ENCODE measurements at regions not wholly inside any gene's neighbourhood (a gene's known extent, or its start where the extent isn't known, plus 50 kb on each side); places are given as distances from the start of the nearest gene placed in this dataset.

- Histone ChIP-seq H3K9ac (ENCODE audit: extremely low read depth, insufficient read length, low read length) (no peak overlapping the region), H2AK5ac (ENCODE audit: insufficient read length, low read length) (no peak overlapping the region), H3K56ac (ENCODE audit: insufficient read length, low read depth, low read length) (no peak overlapping the region), H2BK15ac (ENCODE audit: low read depth, low read length) (no peak overlapping the region), H3K9me3 (ENCODE audit: control insufficient read depth, low read depth, low read length) (no peaks in the 10 kb centered on the region), H3K4ac (ENCODE audit: low read depth, low read length) (no peak overlapping the region), H4K5ac (ENCODE audit: insufficient read length, low read depth, low read length) (no peak overlapping the region), H2BK120ac (ENCODE audit: low read depth, low read length, poor library complexity, severe bottlenecking) (no peak overlapping the region), H3K23me2 (ENCODE audit: insufficient read length, low read depth, low read length, poor library complexity, severe bottlenecking) (no peaks in the 10 kb centered on the region), H4K8ac (replicated peaks; ENCODE audit: insufficient read length, low read depth, low read length) (no peak overlapping the region), H3K4me2 (ENCODE audit: insufficient read depth, insufficient read length, low read length) (no peak overlapping the region), H2AFZ (ENCODE audit: low read length) (no peak overlapping the region), H4K91ac (ENCODE audit: insufficient read length, low read depth, low read length) (no peak overlapping the region), H2BK12ac (ENCODE audit: insufficient read length, low read depth, low read length) (no peak overlapping the region), H3K79me1 (ENCODE audit: insufficient read depth, low read depth, low read length, poor library complexity, severe bottlenecking) (no peaks in the 10 kb centered on the region), H3K23ac (ENCODE audit: insufficient read length, low read depth, low read length) (no peak overlapping the region), H3K27ac (ENCODE audit: insufficient read length, low read depth, low read length) (no peak overlapping the region), H2BK5ac (ENCODE audit: insufficient read length, low read length) (no peak overlapping the region), H4K20me1 (ENCODE audit: control insufficient read depth, insufficient read depth, insufficient read length) (no peaks in the 10 kb centered on the region), H3K27me3 (ENCODE audit: insufficient read depth, low read length) (no peaks in the 10 kb centered on the region), H3K14ac (ENCODE audit: insufficient read depth, low read length) (no peak overlapping the region), H3K4me1 (ENCODE audit: insufficient read depth, low read length) (no peaks in the 10 kb centered on the region), H3K79me2 (ENCODE audit: insufficient read depth, low read length) (no peaks in the 10 kb centered on the region), H2BK20ac (ENCODE audit: low read depth, low read length, poor library complexity, severe bottlenecking) (no peak overlapping the region), H3T11ph (ENCODE audit: low read length) (no peak overlapping the region), H3K18ac (ENCODE audit: insufficient read length, low read depth, low read length) (no peak overlapping the region)
- H3K9me3 Mint-ChIP-seq: no peaks in the 10 kb centered on the region
- no peak for TF ChIP-seq CTCF (conservative IDR thresholded peaks at IDR 0.05)
- no peak overlapping the region for H3K4me3 Mint-ChIP-seq
- no peaks in the 10 kb centered on the region for H3K4me1 Mint-ChIP-seq
- no peak overlapping the region; a peak in 1 of 7 replicates for H3K27ac Mint-ChIP-seq
- no peak for DNase-seq
- H3K27me3 Mint-ChIP-seq (ENCODE audit: low read depth): no peaks in the 10 kb centered on the region
- H3K36me3 Mint-ChIP-seq (ENCODE audit: insufficient read depth in 1 of 3, low read depth in 3 of 3): no peaks in the 10 kb centered on the region
Measured at GRCh38 chr6:120186080-120186479, 836.5 kb upstream of the MAN1A1 start.

Measured in H9 (cell line).